HG03521 (cell line): ENCODE measurements at regions not wholly inside any gene's neighbourhood (a gene's known extent, or its start where the extent isn't known, plus 50 kb on each side); places are given as distances from the start of the nearest gene placed in this dataset.

Experiments used
- ATAC-seq: cut with Tn5 transposase; IDR thresholded peaks from one replicate; pipeline ENCODE4 v1.9.1; 2021; ENCODE audit warnings: mild to moderate bottlenecking, moderate library complexity; ENCODE audit not compliant: unreplicated experiment

- ATAC-seq, result no peak
These were observed 398.6 kb downstream of the TBL1XR1 start for GRCh38 chr3:176798680-176799079.

DNA sequence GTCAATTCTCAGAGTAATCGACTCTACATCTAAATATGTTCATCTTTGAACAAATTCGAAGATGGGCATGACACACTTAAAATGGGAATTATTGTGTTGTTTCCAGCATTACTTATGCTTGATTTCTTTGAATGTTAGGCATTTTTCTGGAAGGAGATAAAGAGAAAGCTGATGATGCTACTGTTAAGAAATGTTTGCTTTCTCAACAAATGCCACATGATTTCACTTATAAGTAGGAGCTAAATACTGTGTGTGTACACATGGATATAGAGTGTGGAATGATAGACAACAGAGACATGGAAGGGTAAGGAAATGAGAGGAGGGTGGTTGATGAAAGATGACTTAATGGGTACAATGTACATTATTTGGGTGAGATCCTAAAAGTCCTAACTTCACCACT lies 400.9 kb downstream of the TBL1XR1 start:
- ATAC-seq, result no peak

GRCh38 chr3:176795891-176796290 lies 401.4 kb downstream of the TBL1XR1 start:
- no peak for ATAC-seq

DNA sequence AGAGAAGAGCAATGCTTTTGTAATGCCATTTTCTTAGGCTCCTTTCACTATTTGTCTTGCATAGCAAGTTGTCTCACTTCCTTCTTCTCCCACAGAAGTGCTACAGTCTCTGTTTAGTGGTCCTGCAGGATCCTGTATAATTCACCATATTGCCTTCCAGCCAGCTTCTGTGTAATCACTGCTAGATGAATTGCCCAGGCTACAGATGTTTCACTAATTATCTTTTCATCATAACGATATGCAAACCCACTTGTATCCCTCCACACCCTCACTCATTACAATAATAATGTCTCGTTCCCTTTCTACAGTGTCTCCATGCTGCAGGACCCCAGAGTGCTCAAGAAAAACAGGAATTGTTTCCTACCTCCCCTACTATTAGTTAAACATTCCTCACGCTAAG lies 402.9 kb downstream of the TBL1XR1 start:
- no peak for ATAC-seq

- no peak for ATAC-seq
These were observed 407.3 kb downstream of the TBL1XR1 start for GRCh38 chr3:176789947-176790346.

DNA sequence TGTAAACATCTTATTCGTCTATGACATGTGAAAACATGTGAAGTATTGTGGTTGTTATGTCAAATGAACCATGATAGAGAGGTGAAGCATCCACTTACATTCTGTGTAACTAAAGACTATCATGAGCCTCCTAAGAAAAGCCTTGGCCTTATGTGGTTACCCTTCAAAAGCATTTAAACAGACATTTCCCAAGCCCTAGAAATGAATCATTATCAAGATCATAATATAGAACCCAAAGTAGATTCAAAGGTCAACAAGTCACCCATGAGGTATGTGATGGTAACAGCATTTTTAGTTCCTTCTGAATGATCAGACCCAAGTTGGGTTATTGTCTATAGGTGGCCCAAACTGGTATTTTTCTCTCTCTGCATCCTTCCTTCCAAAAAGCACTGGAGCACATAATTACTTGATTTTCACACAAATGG lies 408.0 kb downstream of the TBL1XR1 start:
- no peak for ATAC-seq

DNA sequence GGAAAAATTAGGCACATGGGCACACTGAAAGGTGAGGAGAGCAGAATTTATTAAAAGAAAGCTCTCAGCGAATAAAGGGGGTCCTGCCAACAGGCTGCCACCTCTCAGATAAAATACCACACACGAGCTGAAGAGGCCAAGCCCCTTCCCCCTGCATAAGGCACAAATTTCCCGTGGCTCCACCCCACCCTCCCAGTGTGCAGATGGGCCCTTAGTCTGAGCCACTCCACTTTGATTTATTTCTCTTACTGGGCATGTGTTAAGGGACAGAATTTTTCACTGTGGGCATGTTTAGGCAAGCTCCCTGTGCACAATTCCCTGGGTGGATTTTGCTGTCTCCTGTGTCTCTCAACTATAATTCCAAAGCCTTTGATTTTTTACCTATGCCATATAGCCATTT lies 409.8 kb downstream of the TBL1XR1 start:
- no peak for ATAC-seq

- ATAC-seq, result no peak
These were observed 412.1 kb downstream of the TBL1XR1 start for GRCh38 chr3:176785171-176785570.

GRCh38 chr3:176780766-176781165 lies 416.5 kb downstream of the TBL1XR1 start:
- no peak for ATAC-seq

GRCh38 chr3:176776622-176777175 lies 420.6 kb downstream of the TBL1XR1 start:
- no peak for ATAC-seq

DNA sequence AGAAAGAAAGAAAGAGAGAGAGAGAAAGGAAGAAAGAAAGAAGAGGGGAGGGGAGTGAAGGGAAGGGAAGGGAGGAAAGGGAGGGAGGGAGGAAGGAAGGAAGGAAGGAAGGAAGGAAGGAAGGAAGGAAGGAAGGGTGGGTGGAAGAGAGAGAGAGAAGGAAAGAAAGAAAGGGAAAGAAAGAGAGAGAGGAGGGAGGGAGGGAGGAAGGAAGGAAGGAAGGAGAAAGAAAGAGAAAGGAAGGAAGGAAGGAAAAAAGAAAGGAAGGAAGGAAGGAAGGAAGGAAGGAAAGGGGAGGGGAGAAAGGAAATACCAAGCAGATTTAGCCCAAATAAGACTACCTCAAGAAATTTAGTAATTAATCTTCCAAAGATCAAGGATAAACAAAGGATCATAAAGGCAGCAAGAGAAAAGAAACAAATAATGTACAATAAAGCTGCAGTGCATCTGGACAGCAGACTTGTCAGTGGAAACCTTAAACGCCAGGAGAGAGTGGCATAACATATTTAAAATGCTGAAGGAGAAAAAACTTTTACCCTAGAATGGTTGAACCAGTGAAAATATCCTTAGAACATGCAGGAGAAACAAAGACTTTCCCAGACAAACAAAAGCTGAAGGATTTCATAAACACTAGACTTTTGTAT lies 427.6 kb downstream of the TBL1XR1 start:
- ATAC-seq, result no peak

DNA sequence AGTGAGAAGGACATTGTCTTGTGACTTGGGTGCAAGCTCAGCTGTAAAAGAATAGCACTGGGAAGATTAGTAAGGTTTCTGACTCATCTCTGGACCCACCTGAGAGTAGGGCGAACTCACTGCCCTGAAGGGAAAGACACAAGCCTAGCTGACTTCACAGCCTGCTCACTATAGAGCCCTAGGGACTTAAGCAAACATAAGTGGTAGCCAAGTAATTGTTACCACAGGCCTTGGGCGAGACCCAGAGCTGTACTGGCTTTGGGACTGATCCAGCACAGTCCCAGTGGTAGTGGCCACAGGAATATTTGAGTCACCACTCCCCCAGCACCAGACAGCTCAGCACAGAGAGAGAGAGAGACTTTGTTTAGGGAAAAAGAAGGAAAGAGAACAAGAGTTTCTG lies 429.9 kb downstream of the TBL1XR1 start:
- no peak for ATAC-seq

DNA sequence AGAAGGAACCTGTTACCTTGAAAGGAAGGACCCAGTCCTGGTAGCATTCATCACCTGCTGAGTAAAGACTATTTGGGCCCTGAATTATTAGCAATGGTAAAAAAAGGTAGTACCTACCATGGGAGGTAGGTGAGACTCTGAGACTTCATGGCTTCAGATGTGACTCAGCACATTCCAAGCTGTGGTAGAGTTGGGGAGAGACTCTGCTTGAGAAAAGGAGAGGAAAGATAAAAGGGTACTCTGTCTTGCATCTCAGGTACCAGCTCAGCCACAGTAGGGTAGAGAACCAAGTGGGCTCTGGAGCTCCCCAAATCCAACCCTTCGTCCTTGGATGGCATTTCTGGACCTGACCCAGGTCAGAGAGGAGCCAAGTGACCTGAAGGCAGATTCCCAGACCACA lies 430.4 kb downstream of the TBL1XR1 start:
- ATAC-seq, result no peak

- no peak for ATAC-seq
These were observed 431.8 kb downstream of the TBL1XR1 start for GRCh38 chr3:176765382-176765900.

DNA sequence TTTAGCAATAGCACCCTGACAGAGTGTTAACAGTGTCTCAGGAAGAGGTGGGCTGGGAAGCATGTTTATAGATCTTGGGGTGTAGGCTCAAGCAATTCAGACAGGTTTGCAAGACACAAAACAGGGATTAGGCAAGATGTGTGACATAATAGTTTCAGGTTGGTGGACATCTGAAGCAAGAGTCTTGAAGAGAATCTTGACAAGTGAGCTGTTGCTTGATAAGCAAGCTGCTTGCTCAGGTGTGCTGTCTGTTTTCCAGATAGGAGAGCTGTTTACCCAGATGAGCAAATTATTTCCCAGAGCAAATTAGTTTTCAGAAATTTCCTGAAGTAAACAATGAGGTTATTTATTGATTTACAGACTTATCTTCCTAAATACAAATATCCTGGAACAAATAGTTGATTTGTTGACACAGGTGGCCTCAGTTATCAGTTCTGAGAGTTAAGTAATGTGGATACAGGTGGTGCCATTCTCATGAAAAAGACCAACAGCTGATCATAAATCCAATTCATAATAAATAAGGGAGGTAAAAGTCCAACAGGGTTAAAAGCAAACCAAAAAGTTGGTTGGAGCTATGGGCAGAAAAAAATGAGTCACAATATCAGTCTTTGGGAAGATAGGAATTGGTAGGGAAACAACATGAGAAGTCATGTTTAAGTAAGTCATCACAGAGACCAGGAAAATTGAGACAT lies 437.3 kb downstream of the TBL1XR1 start:
- no peak for ATAC-seq

- ATAC-seq, result no peak
These were observed 439.9 kb downstream of the TBL1XR1 start for GRCh38 chr3:176757429-176757828.

- no peak for ATAC-seq
These were observed 441.3 kb downstream of the TBL1XR1 start for GRCh38 chr3:176755977-176756376.

DNA sequence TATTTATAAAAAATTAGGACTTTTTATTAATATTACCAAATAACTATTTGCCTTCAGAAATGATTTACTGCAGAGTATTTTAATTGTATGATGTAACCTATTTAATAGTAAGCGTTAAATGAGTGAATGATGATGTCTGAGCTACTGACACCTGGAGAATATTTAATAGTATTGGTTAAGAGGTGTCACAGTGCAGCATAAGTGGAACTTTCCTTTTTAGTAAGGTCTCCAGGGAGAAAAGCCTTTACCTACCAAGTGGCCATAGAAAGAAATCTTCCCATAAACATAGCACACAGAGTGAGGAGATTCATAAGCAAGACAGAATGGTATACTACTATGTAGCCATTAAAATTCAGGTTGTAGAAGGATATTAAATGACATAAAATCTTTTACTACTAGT lies 441.7 kb downstream of the TBL1XR1 start:
- no peak for ATAC-seq

DNA sequence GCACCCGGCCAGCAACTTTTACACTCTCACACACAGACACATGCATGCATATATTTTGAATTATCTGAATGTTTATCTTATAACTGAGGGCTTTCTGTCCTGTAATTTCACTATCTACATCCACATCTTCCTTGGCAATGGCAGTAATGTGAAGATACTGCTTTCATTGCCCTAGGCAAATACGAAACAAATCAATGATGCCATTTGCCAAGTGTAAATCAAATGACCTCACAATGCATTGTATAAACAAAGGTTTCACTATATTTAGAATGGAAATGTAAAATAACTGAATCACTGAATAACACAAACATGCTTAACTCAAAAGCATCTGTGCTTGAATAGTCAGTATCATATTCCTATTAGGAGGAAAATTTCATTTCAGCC lies 455.6 kb downstream of the TBL1XR1 start:
- no peak for ATAC-seq

- no peak for ATAC-seq
These were observed 456.2 kb downstream of the TBL1XR1 start for GRCh38 chr3:176740906-176741663.

GRCh38 chr3:176739159-176739558 lies 458.1 kb downstream of the TBL1XR1 start:
- no peak for ATAC-seq
